ENCODE measurements at regions not wholly inside any gene's neighbourhood (a gene's known extent, or its start where the extent isn't known, plus 50 kb on each side); places are given as distances from the start of the nearest gene placed in this dataset.

DNA sequence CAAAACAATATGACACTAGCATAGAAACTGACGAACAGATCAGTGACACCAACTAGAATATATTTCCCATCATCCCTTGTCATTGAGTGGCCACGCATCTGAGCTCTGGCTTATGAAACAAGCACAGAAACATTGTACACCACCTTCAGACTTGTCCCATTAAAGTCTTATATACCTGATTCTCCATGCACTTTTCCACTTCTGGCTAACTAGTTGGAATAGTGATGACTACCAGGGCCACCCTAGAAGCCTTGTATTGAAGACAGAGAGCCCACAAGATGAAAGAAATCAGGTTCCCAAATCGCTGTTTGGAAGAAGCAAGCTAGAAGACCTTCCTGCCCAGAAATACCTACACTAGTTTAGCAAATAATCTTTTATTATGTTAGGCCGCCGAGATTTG, 99.7 kb upstream of the PPM1H start:
- no peak for TF ChIP-seq CTCF (IDR thresholded peaks at IDR 0.05)
- no peaks in the 10 kb centered on the region for H3K4me1 Mint-ChIP-seq
- intact Hi-C loops (cut with micrococcal nuclease), result no loop called here
- ATAC-seq (ENCODE audit: low read depth) (no peak), DNase-seq (no peak)
- ChIA-PET CTCF (no interaction called here), POLR2A (no interaction called here)
- H3K27ac Mint-ChIP-seq, result no peak overlapping the region
- H3K27me3 Mint-ChIP-seq, result no peaks in the 10 kb centered on the region
- no peaks in the 10 kb centered on the region for H3K9me3 Mint-ChIP-seq
- H3K4me3 Mint-ChIP-seq, result no peak overlapping the region
- H3K36me3 Mint-ChIP-seq (ENCODE audit: low read depth), result no peaks in the 10 kb centered on the region

DNA sequence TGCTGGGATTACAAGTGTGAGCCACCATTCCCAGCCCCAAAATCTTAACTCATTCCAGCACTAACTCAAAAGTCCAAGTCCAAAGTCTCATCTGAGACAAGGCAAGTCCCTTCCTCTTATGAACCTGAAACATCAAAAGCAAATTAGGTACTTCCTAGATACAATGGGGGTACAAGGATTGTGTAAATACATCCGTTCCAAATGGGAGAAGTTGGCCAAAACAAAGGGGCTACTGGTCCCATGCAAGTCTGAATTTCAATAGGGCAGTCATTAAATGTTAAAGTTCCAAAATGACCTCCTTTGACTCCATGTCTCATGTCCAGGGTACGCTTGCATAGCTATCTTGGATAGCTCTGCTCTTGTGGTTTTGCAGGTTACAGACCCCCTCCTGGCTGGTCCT, 94.7 kb upstream of the PPM1H start:
- ChIA-PET POLR2A (no interaction called here), CTCF (no interaction called here)
- Mint-ChIP-seq H3K27me3 (no peaks in the 10 kb centered on the region), H3K4me1 (no peaks in the 10 kb centered on the region), H3K27ac (no peak overlapping the region), H3K36me3 (ENCODE audit: low read depth) (no peaks in the 10 kb centered on the region), H3K4me3 (no peak overlapping the region), H3K9me3 (no peaks in the 10 kb centered on the region)
- ATAC-seq (ENCODE audit: low read depth) (no peak), DNase-seq (no peak)
- intact Hi-C loops (cut with micrococcal nuclease), result no loop called here
- no peak for TF ChIP-seq CTCF (IDR thresholded peaks at IDR 0.05)

GRCh38 chr12:63028951-63029350, 94.0 kb upstream of the PPM1H start:
- CTCF ChIA-PET, result no interaction called here
- no peaks in the 10 kb centered on the region for H3K36me3 Mint-ChIP-seq (ENCODE audit: low read depth)
- no peak for DNase-seq
- intact Hi-C loops (cut with micrococcal nuclease), result no loop called here
- no peaks in the 10 kb centered on the region for H3K4me1 Mint-ChIP-seq
- no peaks in the 10 kb centered on the region for H3K27me3 Mint-ChIP-seq
- no peak overlapping the region for H3K27ac Mint-ChIP-seq
- no peak for ATAC-seq (ENCODE audit: low read depth)
- H3K9me3 Mint-ChIP-seq, result no peaks in the 10 kb centered on the region
- no peak overlapping the region for H3K4me3 Mint-ChIP-seq
- POLR2A ChIA-PET, result no interaction called here
- TF ChIP-seq CTCF (IDR thresholded peaks at IDR 0.05), result no peak

DNA sequence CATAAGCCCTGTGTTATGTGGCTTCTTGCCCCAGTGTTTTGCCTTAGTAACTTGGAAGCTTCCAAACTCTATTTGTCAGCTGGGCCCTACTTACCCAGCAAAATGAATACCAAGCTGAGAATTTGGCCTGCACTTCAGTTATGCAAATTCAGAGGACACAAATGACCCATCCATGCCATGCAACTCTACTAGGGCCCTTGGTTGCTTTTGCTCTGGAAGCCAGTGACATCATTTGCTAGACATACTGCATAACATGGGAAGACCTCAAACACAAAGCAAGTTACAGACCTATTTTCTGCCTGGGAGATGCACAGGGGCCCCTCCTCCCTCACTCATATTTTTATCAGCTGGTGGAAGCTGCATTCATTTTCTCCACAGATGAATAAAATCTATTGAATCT, 90.2 kb upstream of the PPM1H start:
- Mint-ChIP-seq H3K4me3 (no peak overlapping the region), H3K36me3 (ENCODE audit: low read depth) (no peaks in the 10 kb centered on the region), H3K27ac (no peak overlapping the region), H3K4me1 (no peaks in the 10 kb centered on the region), H3K9me3 (no peaks in the 10 kb centered on the region), H3K27me3 (no peaks in the 10 kb centered on the region)
- no peak for TF ChIP-seq CTCF (IDR thresholded peaks at IDR 0.05)
- no peak for ATAC-seq (ENCODE audit: low read depth)
- POLR2A ChIA-PET, result no interaction called here
- CTCF ChIA-PET, result no interaction called here
- intact Hi-C loops (cut with micrococcal nuclease), result no loop called here
- DNase-seq, result no peak

GRCh38 chr12:63023926-63024325, 89.0 kb upstream of the PPM1H start:
- no peak for DNase-seq
- POLR2A ChIA-PET, result no interaction called here
- CTCF ChIA-PET, result no interaction called here
- no peaks in the 10 kb centered on the region for H3K4me1 Mint-ChIP-seq
- H3K4me3 Mint-ChIP-seq, result no peak overlapping the region
- intact Hi-C loops (cut with micrococcal nuclease), result no loop called here
- no peaks in the 10 kb centered on the region for H3K9me3 Mint-ChIP-seq
- ATAC-seq (ENCODE audit: low read depth), result no peak
- H3K36me3 Mint-ChIP-seq (ENCODE audit: low read depth), result no peaks in the 10 kb centered on the region
- H3K27me3 Mint-ChIP-seq, result no peaks in the 10 kb centered on the region
- no peak overlapping the region for H3K27ac Mint-ChIP-seq
- TF ChIP-seq CTCF (IDR thresholded peaks at IDR 0.05), result no peak
